DOHH2 (cell line): ENCODE measurements at regions not wholly inside any gene's neighbourhood (a gene's known extent, or its start where the extent isn't known, plus 50 kb on each side); places are given as distances from the start of the nearest gene placed in this dataset.

ENCODE experiments used
- EZH2phosphoT487 ChIP-seq: fragments of 200-600 bp; sonication (generic); IDR thresholded peaks from 2 replicates; pipeline ENCODE4 v1.6.1; 2017; ENCODE audit warnings: borderline replicate concordance, mild to moderate bottlenecking, antibody characterized with exemption, low read length, moderate library complexity, mixed read lengths
- TF ChIP-seq, protein P1 (sequence below): fragments of 200-600 bp; sonication (generic); IDR thresholded peaks from one replicate; pipeline ENCODE4 v1.5.1; 2014; ENCODE audit warnings: antibody characterized with exemption, mild to moderate bottlenecking, low read depth, low read length; ENCODE audit not compliant: poor library complexity, severe bottlenecking

- TF ChIP-seq, protein P1, sequence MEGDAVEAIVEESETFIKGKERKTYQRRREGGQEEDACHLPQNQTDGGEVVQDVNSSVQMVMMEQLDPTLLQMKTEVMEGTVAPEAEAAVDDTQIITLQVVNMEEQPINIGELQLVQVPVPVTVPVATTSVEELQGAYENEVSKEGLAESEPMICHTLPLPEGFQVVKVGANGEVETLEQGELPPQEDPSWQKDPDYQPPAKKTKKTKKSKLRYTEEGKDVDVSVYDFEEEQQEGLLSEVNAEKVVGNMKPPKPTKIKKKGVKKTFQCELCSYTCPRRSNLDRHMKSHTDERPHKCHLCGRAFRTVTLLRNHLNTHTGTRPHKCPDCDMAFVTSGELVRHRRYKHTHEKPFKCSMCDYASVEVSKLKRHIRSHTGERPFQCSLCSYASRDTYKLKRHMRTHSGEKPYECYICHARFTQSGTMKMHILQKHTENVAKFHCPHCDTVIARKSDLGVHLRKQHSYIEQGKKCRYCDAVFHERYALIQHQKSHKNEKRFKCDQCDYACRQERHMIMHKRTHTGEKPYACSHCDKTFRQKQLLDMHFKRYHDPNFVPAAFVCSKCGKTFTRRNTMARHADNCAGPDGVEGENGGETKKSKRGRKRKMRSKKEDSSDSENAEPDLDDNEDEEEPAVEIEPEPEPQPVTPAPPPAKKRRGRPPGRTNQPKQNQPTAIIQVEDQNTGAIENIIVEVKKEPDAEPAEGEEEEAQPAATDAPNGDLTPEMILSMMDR = no peak
- TF ChIP-seq EZH2phosphoT487 = no peak
Measured at GRCh38 chr7:109898-110556, 82.3 kb upstream of the FAM20C start.
